ENCODE measurements at regions not wholly inside any gene's neighbourhood (a gene's known extent, or its start where the extent isn't known, plus 50 kb on each side); places are given as distances from the start of the nearest gene placed in this dataset.
A peak's percentile ranks its signal among the peaks of the same experiment; 100 is the strongest.
"Not testable (repeated sequence)": the region's sequence is repeated elsewhere in the genome, so short reads cannot be mapped to it uniquely, and the experiment has no call there.

DNA sequence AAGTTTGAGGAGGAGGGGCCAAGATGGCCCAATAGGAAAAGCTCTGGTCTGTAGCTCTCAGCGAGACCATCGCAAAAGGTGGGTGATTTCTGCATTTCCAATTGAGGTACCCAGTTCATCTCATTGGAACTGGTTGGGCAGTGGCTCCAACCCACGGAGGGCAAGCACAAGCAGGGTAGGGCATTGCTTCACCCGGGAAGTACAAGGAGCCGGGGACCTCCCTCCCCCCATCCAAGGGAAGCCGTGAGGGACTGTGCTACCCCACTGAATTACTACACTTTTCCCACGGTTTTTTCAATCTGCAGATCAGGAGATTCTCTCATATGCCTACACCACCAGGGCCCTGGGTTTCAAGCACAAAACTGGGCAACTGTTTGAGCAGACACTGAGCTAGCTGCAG lies 58.0 kb upstream of the EFCAB3 start:
- DNase-seq (ENCODE audit: low spot score), result no peak

- no peak for DNase-seq (ENCODE audit: low spot score)
Observed at GRCh38 chr17:62321451-62321850, 58.9 kb upstream of the EFCAB3 start.

- no peak for DNase-seq (ENCODE audit: low spot score)
Observed at GRCh38 chr17:62319846-62320245, 60.5 kb upstream of the EFCAB3 start.

- no peak for DNase-seq (ENCODE audit: low spot score)
Observed at GRCh38 chr17:62309396-62309795, 71.0 kb upstream of the EFCAB3 start.

GRCh38 chr17:62307196-62307595 lies 73.2 kb upstream of the EFCAB3 start:
- no peak for DNase-seq (ENCODE audit: low spot score)

GRCh38 chr17:62303476-62303875 lies 76.9 kb upstream of the EFCAB3 start:
- DNase-seq (ENCODE audit: low spot score), result no peak

DNA sequence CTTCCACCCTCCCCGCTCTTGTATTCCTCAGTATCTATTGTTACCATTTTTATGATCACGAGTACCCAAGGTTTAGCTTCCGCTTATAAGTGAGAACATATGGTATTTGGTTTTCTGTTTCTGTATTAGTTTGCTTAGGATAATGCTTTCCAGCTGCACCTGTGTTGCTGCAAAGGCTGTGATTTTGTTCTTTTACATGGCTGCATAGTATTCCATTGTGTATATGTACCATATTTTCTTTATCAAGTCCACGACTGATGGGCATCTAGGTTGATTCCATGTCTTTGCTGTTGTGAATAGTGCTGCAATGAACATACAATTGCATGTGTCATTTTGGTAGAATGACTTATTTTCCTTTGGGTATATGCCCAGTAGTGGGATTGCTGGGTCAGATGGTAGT lies 79.7 kb upstream of the EFCAB3 start:
- no peak for DNase-seq (ENCODE audit: low spot score)

DNA sequence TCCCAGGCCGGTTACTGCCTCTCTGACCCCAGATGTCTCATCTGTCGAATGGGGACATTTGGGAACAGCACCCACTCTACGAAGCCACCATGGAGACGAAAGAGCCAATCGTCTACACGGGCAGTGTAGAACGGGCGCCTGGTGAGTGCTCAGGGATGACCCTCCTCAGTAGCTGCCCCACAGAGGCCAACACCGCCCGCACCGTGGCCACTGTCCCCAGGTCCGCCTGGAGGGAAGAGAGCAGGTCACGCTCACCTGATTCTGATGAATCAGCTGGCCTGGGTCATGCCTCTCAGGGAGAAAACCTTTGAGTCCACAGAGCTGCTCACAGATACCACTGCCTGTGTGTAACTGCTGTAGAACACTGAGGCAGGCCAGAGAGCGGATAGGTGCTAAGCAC lies 105.1 kb upstream of the EFCAB3 start:
- DNase-seq (ENCODE audit: low spot score), result not testable (repeated sequence)

DNA sequence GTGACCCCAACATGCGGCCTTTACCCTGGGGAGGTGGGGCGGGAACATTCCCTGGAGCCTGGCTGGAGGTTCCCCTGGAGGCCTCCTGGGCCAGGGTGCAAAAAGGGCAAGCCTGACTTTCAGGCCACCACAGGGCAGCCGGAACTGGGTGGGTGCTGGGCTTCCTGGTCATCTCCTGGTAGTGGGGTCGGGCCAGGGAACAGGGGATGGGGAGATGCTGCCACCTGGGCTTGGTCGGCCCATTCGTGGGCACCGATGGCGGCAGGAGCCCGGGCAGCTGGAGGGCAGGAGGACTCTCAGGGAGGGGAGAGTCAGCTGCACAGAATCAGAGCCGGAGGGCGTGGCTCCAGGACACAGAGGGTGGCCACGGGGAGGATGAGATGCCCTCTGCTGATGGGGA lies 112.0 kb upstream of the EFCAB3 start:
- not testable (repeated sequence) for DNase-seq (ENCODE audit: low spot score)

- not testable (repeated sequence) for DNase-seq (ENCODE audit: low spot score)
Observed at GRCh38 chr17:62264974-62265373, 115.4 kb upstream of the EFCAB3 start.

- not testable (repeated sequence) for DNase-seq (ENCODE audit: low spot score)
Observed at GRCh38 chr17:62255791-62256190, 124.6 kb upstream of the EFCAB3 start.

- DNase-seq (ENCODE audit: low spot score), result not testable (repeated sequence)
Observed at GRCh38 chr17:62242076-62242475, 138.3 kb upstream of the EFCAB3 start.

DNA sequence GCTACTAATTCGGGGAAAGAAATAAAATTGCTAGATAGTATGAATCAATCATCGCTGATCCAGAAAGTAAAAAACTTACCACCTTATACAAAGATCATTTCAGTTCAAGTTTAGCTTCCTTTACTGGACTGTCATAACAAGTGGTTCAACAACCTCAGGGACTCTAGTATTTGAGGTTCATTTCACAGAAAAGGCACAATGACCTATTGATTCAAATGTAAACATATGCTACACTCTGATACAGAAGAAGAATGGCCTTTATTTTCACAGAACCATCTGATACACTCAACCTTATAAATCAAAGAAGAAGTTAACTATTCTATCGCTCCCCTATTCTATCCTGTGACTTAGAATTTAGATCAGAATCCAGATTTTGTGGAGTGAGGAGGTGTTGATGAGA lies 140.8 kb upstream of the EFCAB3 start:
- not testable (repeated sequence) for DNase-seq (ENCODE audit: low spot score)

DNA sequence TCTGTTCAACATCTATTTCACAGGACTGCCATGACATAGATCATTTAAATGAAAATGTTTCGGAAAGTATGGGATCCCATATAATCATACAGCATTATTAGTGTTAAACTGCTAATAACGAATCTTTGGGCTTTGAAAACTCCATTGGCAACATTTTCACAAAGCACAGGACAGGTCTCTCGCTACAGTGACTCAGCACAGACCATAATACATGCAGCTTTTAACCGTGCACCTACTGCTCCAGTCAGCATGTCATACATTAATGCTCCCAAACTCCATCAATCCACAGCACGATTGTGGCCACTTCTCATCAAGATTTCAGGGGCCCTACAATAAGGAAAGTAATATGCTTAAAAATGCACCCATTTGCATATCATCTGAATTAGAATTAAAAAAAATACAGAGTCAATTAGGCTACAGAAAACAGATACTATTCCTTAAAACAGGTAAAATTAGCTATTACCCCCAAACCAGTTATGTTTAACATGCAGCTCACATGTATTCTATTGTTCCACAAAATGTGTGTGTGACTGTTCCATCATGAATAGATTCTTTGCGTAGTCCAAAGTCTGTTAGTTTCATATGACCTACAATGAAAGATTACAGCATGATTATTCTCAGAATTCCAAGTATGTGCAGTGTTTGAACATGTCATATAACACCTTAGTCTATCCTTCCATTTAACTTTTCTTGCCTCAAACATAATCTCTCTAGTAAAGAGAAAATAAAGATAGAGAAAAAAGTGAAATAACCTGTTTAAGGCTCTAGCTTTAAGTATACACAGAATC lies 141.6 kb upstream of the EFCAB3 start:
- DNase-seq (ENCODE audit: low spot score), result not testable (repeated sequence)

GRCh38 chr17:62233822-62234481 lies 146.4 kb upstream of the EFCAB3 start:
- not testable (repeated sequence) for DNase-seq (ENCODE audit: low spot score)

- DNase-seq (ENCODE audit: low spot score), result not testable (repeated sequence)
Observed at GRCh38 chr17:62231293-62231692, 149.1 kb upstream of the EFCAB3 start.

DNA sequence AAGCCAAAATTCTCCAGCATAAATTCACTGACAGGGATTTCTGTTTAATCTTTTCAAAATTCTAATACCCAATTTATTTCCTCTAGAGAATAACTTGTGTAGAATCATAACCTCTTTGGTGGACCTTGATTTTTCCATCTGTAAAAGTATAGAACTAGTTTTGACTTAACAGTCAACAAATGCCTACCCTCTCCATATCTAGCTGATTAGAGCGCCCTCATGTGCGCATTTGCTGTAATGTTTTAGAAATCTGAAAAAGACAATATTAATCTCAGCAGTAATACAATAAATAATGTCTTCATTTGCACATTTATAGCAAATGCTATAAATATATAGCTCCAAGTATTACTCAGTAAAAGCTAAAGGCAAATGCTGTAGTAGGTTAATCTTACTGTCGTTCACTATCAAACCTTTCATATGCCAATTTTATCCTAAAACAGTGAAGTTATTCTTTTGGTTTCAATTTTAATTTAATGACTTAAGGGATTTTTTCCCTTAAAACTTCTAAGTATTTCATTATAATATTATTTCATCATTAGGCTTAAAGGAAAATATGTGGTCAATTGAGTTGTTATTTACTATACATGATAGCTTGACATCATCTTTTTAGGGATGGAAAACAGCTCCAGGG lies 153.6 kb upstream of the EFCAB3 start:
- DNase-seq (ENCODE audit: low spot score), result not testable (repeated sequence)

DNA sequence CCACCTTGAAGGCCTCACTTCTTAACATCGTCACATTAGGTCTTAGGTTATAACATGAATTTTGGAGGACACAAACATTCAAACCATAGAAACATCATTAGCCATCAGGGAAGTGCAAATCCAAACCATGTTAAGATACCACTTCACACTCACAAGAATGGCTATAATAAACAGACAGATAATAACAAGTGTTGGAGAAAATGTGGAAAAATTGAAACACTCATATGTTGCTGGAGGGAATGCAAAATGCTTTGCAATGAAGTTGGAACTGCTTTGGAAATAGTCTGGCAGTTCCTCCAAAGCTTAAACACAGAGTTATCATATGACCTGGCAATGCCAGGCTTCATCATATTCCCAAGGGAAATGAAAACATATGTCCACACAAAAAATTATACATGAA lies 156.8 kb upstream of the EFCAB3 start:
- not testable (repeated sequence) for DNase-seq (ENCODE audit: low spot score)

DNA sequence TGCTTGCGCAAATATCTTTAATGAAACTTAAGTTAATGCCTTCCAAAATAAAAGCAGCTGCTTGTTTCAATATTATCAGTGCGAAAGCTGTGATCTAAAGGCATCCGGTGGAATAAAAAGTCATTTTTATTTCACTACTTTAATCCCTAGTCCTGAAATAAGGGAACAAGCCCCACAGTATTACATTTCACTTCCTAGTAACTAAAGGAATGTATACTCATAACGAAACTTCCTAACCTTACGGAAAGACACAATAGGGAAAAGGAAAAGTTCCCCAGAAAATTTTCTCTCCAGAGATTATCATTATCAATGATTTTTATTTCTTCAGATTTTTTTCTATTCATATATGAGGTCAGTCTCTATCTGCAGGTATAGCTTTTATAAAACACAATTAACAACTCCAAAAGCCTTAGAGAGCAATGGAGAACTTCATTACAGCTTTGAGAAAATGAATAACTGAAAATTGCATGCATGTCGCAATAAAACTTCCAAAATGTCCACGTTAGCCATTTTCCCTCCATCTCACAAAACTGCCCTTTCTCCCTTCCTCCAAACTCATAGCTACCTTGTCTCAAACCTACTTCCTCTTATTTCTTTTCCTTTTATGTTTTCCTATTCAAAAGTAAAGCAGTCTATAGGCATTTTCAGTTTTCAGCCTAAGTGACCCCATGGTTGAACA lies 154.3 kb upstream of the MED13 start:
- DNase-seq (ENCODE audit: low spot score), result no peak

- DNase-seq (ENCODE audit: low spot score), result no peak
Observed at GRCh38 chr17:62216847-62217246, 151.8 kb upstream of the MED13 start.

GRCh38 chr17:62215891-62216290 lies 150.8 kb upstream of the MED13 start:
- not testable (repeated sequence) for DNase-seq (ENCODE audit: low spot score)

- DNase-seq (ENCODE audit: low spot score), result peak; percentile 11
Observed at GRCh38 chr17:62206550-62206949, 141.5 kb upstream of the MED13 start.
